Fibroblast of lung (primary cell): ENCODE measurements at regions not wholly inside any gene's neighbourhood (a gene's known extent, or its start where the extent isn't known, plus 50 kb on each side); places are given as distances from the start of the nearest gene placed in this dataset.
A peak's percentile ranks its signal among the peaks of the same experiment; 100 is the strongest.

ENCODE experiments used
- DNase-seq, 2 donors: peaks; one replicate each; pipeline versions ENCODE4 v3.0.0 to v3.0.0-alpha.2; 2010; ENCODE audit warnings: low read depth in 2 of 2
- H2AFZ ChIP-seq: 2 replicates; pipeline ENCODE4 v1.5.1; 2012; ENCODE audit warnings: low read length, control low read depth, inconsistent platforms
- H3K27ac ChIP-seq: 2 replicates; pipeline ENCODE4 v1.5.1; 2011; ENCODE audit warnings: low read length, control low read depth; ENCODE audit not compliant: insufficient read depth
- H3K27me3 ChIP-seq: 2 replicates; pipeline ENCODE4 v1.5.1; 2011; ENCODE audit warnings: mild to moderate bottlenecking, low read length; ENCODE audit not compliant: control insufficient read depth, insufficient read depth
- H3K36me3 ChIP-seq: 2 replicates; pipeline ENCODE4 v1.5.1; 2011; ENCODE audit warnings: low read length; ENCODE audit not compliant: control insufficient read depth, insufficient read depth
- H3K4me1 ChIP-seq: 2 replicates; pipeline ENCODE4 v1.5.1; 2011; ENCODE audit warnings: low read length; ENCODE audit not compliant: control insufficient read depth, insufficient read depth; ENCODE audit errors: extremely low read depth
- H3K4me2 ChIP-seq: 2 replicates; pipeline ENCODE4 v1.5.1; 2011; ENCODE audit warnings: low read length, control low read depth; ENCODE audit not compliant: insufficient read depth; ENCODE audit errors: extremely low read depth
- H3K4me3 ChIP-seq, 4 experiments: fragments of 200-600 bp in 1 of 4; sonication (generic) in 1 of 4; replicated peaks in 1 of 4; 2 replicates each; pipeline ENCODE4 v1.5.1; 2011 to 2016; ENCODE audit warnings: low read length in 4 of 4, low read depth in 3 of 4, mild to moderate bottlenecking in 3 of 4, control low read depth in 2 of 4, inconsistent platforms in 1 of 4, mixed read lengths in 1 of 4; ENCODE audit not compliant: insufficient read depth in 1 of 4; ENCODE audit errors: control extremely low read depth in 1 of 4
- H3K79me2 ChIP-seq: 2 replicates; pipeline ENCODE4 v1.5.1; 2012; ENCODE audit warnings: mild to moderate bottlenecking, low read length, inconsistent platforms; ENCODE audit not compliant: control insufficient read depth, insufficient read depth
- H3K9ac ChIP-seq: 2 replicates; pipeline ENCODE4 v1.5.1; 2011; ENCODE audit warnings: mild to moderate bottlenecking, low read length, control low read depth; ENCODE audit not compliant: insufficient read depth
- H3K9me3 ChIP-seq: 2 replicates; pipeline ENCODE4 v1.5.1; 2012; ENCODE audit warnings: low read depth, low read length; ENCODE audit not compliant: control insufficient read depth, insufficient read depth
- H4K20me1 ChIP-seq: 2 replicates; pipeline ENCODE4 v1.5.1; 2011; ENCODE audit warnings: low read length; ENCODE audit not compliant: control insufficient read depth, insufficient read depth; ENCODE audit errors: extremely low read depth
- CTCF ChIP-seq, 2 donors: IDR thresholded peaks in 1 of 2; conservative IDR thresholded peaks in 1 of 2; 1 replicate in 1 of 2; 2 replicates in 1 of 2; pipeline ENCODE4 v1.5.1; 2011 to 2012; ENCODE audit warnings: low read length in 2 of 2, control low read depth in 1 of 2, inconsistent platforms in 1 of 2, low read depth in 1 of 2, mild to moderate bottlenecking in 1 of 2
- EZH2 ChIP-seq: IDR thresholded peaks from 2 replicates; pipeline ENCODE4 v1.5.1; 2012; ENCODE audit warnings: low read length, control low read depth, mild to moderate bottlenecking; ENCODE audit errors: missing control alignments

- H3K9me3 ChIP-seq, result no peaks in the 10 kb centered on the region
- DNase-seq, result peak in 1 of 2 donors; percentile 35
- H3K9ac ChIP-seq, result no peak overlapping the region
- TF ChIP-seq EZH2 (no peak), CTCF (conservative IDR thresholded peaks at IDR 0.05 in 1 of 2, IDR thresholded peaks at IDR 0.05 in 1 of 2; ENCODE audit: low read depth in 1 of 2, low read length in 2 of 2) (no peak)
- H3K36me3 ChIP-seq, result no peaks in the 10 kb centered on the region
- no peak overlapping the region for H2AFZ ChIP-seq
- no peaks in the 10 kb centered on the region for H3K27me3 ChIP-seq
- no peak overlapping the region for H3K27ac ChIP-seq
- no peak overlapping the region for H3K4me2 ChIP-seq
- H3K4me3 ChIP-seq, result no peak overlapping the region
- no peaks in the 10 kb centered on the region for H3K79me2 ChIP-seq
- H4K20me1 ChIP-seq, result no peaks in the 10 kb centered on the region
- H3K4me1 ChIP-seq, result no peaks in the 10 kb centered on the region
Measured at GRCh38 chr2:16860627-16861026, 195.0 kb upstream of the CYRIA start.

GRCh38 chr2:16855183-16855582, 189.5 kb upstream of the CYRIA start:
- Histone ChIP-seq H3K9ac (no peak overlapping the region), H2AFZ (no peak overlapping the region), H3K27ac (no peak overlapping the region), H3K36me3 (no peaks in the 10 kb centered on the region), H3K79me2 (no peaks in the 10 kb centered on the region), H3K9me3 (no peaks in the 10 kb centered on the region), H3K4me3 (no peak overlapping the region), H3K4me1 (no peaks in the 10 kb centered on the region), H4K20me1 (no peaks in the 10 kb centered on the region), H3K4me2 (no peak overlapping the region), H3K27me3 (no peaks in the 10 kb centered on the region)
- TF ChIP-seq EZH2 (no peak), CTCF (conservative IDR thresholded peaks at IDR 0.05 in 1 of 2, IDR thresholded peaks at IDR 0.05 in 1 of 2; ENCODE audit: low read depth in 1 of 2, low read length in 2 of 2) (no peak)
- no peak for DNase-seq

DNA sequence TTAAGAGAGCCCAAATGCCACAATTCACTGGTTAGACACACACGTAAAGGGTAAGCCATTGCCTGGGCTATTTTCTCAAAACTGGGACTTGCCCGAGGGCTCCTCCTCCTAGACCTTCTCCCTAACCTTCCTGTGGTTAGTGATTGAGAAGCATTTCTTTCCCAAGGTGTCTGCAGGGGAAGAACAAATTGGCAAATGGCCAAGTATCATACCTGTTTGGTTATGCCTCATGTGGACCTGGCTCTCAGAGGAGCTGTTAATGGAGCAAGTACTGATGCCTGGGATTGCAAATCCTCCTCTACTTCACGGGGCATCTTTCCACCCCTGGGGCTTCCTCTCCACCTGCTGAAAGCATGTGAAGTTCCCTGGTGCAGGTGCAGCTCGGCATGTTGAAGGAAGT, 187.5 kb upstream of the CYRIA start:
- Histone ChIP-seq H3K79me2 (no peaks in the 10 kb centered on the region), H3K27ac (no peak overlapping the region), H3K4me1 (no peaks in the 10 kb centered on the region), H3K9ac (no peak overlapping the region), H3K4me2 (no peak overlapping the region), H3K9me3 (no peaks in the 10 kb centered on the region), H3K4me3 (no peak overlapping the region), H2AFZ (no peak overlapping the region), H3K27me3 (no peaks in the 10 kb centered on the region), H3K36me3 (no peaks in the 10 kb centered on the region), H4K20me1 (no peaks in the 10 kb centered on the region)
- DNase-seq, result no peak
- TF ChIP-seq EZH2 (no peak), CTCF (conservative IDR thresholded peaks at IDR 0.05 in 1 of 2, IDR thresholded peaks at IDR 0.05 in 1 of 2; ENCODE audit: low read depth in 1 of 2, low read length in 2 of 2) (no peak)
